ENCODE measurements at regions not wholly inside any gene's neighbourhood (a gene's known extent, or its start where the extent isn't known, plus 50 kb on each side); places are given as distances from the start of the nearest gene placed in this dataset.

DNA sequence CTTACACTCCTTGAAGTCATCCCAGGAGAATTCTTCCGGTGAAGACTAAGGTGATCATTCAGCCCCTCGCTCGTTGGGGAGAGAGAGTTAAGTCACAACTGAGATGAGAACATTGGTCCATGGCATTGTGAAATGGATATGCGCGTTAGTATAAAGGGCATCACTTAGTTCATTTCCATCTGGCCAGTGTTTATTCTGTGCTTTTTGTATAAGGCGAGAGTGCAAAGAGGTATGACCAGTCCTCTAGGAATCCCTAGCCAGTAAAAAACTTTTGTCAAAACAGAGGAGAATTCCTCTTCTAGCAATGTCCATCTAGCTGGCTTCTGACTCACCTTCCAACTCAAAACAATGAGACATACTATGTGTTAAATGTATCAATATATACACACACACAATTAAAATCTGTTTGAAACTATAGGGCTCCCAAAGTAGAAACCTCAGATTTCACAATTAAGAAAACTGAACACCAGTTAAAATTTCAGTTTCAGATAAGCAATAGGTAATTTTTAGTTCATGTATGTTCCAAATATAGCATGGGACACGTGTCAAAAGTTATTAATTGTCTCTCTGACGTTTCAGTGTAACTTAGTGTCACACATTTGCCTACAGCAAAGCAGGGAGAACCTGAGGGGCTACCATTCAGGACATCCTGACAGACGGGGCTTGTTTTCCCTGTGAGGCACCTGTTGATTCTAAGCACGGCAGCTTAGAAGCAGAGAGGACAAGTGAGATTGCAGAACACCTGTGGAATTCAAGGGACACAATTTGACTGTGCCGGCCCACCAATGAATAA is 158.9 kb downstream of the KLF6 start:
- no peak for DNase-seq (ENCODE audit: low read depth in 2 of 2)

DNA sequence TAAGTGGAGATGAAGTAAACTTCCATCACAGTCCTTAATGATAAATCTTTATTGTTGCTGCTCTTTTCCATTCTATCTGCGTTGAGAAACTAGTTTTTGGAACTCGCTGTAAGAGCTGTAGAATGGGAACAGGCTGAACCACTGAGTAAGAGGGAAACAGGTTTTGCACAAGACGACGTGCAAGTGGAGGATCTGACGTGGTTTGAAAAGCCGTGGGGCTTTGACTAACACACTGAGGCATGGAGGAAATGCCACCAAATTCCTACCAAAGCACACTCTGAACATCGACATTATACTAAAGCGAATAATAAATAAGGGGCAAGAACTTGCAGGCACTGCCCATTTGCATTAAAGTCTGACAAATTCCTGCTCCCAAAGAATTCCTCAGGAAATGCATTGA is 160.6 kb downstream of the KLF6 start:
- DNase-seq (ENCODE audit: low read depth in 2 of 2), result no peak

DNA sequence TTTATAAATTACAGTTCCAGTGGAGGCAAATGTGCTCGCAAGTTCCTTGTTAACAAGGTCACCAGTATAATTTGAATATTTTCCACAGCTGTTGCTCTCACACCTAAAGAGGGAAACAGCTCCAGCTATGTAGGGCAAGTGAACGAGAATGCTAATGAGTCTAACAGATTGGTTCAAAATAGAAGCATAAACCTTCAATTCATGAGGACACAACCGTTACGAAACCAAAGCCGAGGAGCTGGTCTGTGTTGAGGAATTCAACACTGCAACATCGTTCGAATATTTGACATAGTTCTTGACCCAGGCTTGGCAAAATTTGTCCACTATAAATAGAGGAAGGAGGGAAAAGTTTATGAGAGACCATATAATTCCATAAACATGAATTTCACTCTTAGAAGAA is 161.3 kb downstream of the KLF6 start:
- no peak for DNase-seq (ENCODE audit: low read depth in 2 of 2)

DNA sequence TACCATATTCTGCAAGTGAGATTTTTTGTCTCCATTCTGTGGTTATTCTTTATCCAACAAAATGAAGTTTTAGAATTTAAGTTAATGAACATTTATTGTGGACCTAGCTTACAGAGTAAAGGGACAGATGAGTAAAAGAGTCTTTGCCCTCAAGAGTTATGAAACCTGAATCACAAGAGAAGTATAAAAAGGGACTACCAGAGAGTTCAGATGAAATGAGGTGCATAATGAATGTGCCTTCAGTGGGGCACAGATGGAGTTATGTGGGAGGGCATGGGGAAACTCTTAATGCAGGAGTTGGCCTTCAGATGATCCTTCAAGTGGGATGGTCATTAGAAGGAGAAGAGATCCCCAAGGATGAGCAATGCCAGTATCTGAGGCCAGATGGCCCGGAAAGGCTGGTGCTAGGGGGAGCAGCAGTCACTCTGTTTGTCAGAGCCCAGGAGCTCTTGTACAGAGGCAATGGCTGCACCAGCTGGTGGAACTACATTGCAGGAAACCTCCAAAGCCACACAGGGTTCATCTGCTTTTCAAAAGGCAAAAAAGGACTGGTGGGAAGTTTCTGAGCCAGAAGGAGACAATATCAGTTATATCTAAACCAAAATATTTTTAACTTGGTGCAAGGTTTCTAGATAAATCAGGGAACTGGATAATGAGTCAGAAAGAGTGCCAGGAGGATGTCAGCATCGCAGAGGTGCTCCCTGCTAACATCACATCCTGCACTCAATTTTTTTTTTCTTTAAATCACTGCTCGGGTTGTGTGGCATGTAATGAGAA is 162.0 kb downstream of the KLF6 start:
- no peak for DNase-seq (ENCODE audit: low read depth in 2 of 2)

DNA sequence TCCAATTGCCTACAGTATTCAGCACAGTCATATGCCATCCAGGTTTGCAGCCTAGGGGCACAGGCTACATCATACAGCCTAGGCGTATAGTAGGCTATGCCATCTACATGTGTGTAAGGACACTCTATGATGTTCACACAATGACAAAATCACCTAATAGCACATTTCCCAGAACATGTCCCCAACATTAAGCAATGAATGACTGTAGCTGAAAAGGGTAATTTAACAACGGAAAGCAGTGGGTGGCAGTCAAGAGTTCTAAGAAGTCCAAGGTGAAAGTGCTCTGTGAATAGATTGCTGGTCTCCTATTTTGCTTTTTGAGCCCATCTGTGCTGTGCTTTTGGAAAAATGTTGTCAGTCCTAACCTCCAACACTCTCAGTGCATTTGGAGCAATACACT is 162.6 kb downstream of the KLF6 start:
- no peak for DNase-seq (ENCODE audit: low read depth in 2 of 2)

DNA sequence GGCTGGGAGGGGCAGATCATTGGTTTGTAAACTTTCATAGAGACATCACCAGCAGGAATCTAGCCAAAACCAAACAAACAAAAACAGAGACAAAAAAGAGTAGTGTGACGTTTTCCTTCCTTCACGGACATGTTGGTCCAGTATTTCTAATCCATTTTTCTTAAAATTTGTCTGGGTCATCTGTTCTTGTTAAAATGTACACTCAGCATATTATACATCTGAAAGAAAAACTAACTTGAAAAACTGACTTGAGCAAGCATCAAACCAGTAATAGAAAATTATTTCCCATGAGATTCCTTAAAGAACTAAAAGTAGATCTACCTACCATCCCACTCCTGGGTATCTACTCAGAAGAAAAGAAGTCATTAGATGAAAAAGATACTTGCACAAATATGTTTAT is 164.2 kb downstream of the KLF6 start:
- DNase-seq (ENCODE audit: low read depth in 2 of 2), result no peak

DNA sequence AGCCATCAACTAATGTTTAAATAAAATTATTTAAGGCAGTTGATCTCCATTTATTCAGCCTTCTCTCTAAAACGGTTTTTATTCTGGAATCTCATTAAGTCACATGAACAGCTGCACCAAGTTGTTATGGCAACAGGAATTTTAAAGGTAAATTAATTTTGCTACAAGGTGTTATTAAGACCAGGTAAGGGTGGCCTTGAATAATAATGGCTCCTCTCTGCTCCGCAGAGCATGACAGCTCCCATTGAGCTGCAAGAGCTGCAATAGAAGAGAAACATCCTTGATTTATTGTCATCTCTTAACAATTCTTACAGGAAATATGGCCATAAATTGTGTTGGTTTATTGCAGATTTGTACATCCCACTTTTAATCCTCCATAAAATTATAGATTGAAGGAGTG is 165.8 kb downstream of the KLF6 start:
- DNase-seq (ENCODE audit: low read depth in 2 of 2), result no peak

DNA sequence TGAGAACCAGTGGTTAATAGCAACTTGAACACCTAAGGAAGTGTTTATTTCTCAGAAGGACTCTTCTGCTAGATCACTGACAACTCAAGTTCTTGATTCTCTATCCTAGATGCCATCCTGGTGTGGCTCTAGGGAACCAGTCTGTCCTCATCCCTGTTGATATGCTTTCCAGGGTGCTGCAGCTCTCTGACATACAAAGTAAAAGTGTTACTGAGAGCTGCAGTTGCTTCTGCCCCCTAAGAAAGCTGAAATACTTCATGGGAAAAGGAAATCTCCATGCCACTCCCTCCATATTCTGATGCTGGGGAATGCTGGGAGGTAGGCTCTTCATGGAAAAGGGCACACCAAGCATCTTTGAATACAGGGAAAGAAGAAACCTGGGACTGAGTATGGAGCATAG is 168.1 kb downstream of the KLF6 start:
- DNase-seq (ENCODE audit: low read depth in 2 of 2), result no peak

DNA sequence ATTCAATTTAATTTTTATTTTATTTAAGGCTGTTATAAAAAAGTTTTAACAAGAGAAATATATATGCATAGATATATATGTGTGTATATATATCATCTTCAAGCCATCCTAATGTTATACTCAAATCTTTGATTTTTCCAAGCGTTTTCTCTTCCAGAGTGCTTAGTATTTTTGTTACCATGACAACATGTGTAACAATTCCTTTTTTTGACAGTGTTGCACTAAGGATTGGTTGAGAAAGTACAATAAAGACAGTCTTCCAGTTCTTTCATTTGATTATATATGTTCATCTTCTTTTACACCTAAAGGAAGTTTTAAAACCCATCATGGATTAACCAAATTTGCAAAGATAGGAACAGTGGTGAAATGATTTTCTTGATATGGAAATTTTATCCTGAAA is 171.7 kb downstream of the KLF6 start:
- DNase-seq (ENCODE audit: low read depth in 2 of 2), result no peak

DNA sequence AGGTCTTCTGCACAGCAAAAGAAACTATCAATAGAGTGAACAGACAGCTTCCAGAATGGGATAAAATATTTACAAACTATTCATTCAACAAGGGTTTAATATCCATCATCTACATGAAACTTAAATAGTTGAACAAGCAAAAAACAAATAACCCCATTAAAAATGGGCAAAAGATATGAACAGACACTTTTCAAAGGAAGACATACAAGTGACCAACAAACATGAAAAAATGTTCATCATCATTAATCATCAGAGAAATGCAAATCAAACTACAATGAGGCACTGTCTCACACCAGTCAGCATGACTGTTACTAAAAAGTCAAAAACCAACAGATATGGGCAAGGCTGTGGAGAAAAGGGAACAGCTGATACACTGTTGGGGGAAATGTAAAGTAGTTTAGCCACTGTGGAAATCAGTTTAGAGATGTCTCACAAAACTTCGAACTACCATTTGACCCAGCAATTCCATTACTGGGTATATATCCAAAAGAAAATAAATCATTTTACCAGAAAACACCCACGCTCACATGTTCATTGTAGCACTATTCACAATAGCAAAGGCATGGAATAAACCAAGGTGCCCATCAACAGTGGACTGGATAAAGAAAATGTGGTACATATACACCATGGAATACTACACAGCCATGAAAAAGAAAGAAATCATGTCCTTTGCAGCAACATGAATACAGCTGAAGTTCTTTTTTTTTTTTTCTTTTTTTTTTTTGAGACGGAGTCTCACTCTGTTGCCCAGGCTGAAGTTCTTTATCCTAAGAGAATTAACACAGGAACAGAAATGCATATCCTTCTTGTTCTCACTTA is 172.6 kb downstream of the KLF6 start:
- no peak for DNase-seq (ENCODE audit: low read depth in 2 of 2)

DNA sequence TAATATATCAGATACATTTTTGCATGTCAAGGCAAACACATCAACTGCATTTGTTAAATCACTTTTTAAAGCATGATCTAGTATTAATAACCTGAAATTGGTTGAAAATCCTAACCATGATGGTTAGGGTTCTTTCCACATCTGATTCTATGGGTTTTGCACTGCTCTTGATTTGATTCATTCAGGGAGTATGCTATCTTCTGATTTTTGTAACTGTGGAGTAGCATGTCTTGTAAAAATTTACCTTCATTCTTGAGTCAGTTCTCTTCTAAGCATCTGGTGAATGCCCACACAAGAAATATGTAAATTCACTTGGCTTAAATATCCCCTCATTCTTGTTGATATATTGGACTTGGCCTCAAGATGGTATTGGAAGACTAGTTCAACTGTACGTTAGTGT is 178.7 kb downstream of the KLF6 start:
- DNase-seq (ENCODE audit: low read depth in 2 of 2), result no peak

DNA sequence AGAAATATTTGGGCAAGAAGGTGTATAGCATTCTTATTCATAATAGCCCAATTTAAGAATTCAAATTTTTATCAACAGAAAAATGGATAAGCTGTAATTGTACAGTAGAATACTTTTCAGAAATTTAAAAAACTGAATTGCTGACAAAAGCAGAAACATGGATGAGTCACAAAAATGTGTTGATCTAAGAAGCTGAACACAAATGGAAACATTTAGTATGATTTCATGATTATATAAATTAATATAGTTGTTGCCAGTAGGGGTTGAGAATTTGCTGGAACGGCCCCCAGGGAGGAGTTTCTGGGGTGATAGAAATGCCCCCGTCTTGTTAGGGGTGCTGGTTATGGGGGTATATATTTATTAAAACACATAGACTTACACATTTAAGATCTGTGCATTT is 179.1 kb downstream of the KLF6 start:
- no peak for DNase-seq (ENCODE audit: low read depth in 2 of 2)

DNA sequence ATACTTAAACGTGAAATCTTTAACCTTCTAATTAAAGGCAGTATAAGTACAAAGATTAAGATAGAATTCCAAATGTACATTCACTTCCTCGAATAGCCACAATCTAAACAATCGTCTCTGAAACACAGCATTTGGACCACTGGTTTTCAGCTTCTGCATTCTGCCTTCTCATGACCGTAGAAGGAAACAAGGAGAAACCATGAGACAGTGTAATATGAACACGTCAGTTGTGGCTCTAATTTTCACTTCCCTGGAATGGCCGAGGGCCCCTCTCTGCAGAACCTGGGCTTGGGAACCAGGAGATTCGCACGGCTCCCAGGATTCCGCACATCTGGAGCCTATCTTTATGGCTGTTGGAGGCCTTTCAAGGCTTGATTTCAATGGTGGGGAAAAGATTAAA is 189.3 kb downstream of the KLF6 start:
- DNase-seq (ENCODE audit: low read depth in 2 of 2), result no peak

DNA sequence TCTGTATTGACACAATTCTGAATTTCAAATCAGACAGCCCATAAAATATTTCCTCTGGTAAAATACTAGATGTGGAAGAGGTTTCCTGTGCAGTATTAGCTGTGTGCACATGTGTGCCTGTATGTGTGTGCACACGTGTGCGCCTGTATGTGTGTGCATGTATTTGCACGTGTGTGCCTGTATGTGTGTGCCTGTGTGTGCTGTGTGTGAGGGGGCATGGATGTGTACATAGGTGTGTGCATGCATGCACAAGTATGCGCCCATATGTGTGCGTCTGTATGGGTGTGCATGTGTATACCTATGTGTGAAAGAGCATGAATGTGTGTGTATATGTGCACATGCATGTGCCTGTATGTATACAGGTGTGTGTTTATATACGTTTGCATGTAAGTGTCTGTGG is 191.4 kb downstream of the KLF6 start:
- no peak for DNase-seq (ENCODE audit: low read depth in 2 of 2)

DNA sequence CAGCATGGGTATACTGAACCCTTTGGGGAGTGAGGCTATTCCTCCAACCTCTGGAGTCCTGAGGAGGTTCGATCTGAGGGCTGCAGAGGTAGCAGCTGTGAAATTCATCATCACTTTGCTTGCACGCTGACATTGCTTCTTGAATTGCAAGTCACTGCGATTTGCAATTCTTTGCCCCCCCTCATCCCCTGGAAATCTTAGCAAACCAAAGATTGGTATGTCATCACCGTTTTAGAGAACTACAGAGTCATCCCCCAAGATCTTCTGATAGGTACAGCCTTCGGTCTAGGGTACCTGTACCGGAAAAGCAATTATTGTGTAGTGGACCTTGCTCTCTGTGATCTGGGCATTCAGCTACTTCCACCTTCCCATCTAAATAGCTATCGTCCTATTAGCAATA is 192.6 kb downstream of the KLF6 start:
- no peak for DNase-seq (ENCODE audit: low read depth in 2 of 2)

DNA sequence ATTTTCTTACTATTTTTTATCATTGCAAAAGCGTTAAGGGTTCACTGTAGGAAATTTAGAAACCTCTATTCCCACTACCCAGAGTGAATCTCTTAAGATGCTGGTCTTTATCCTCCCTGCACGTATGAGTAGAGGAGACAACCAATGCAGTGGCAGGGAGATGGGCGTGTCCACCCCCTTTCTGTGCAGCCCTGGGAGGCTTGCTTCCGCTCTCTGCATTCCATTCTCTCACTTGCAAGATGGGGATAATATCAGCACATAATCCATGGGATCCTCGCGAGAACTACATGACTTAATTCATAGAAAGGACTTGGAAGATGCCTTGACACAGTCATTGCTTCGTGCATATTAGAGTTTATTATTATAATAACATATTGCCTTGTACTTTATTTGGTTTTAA is 196.2 kb downstream of the KLF6 start:
- DNase-seq (ENCODE audit: low read depth in 2 of 2), result no peak

DNA sequence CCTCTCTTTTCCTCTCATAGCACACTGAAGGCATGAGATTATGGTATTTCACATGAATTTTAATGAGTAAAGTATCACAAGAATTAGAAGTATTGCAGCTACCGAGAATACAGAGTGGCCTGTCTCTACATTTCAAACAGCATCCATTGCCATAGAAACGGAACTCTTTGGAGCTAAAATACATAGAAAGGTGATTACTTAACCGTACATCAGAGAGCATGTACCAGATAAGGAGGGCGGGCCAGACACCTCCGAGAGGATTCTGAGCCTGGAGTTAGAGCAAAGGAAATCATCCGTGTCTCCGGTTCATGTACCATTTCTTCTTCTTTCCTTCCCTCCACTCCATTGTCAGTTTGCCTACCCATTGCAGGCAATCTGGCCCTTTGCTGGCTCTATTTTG is 196.7 kb downstream of the KLF6 start:
- DNase-seq (ENCODE audit: low read depth in 2 of 2), result no peak

DNA sequence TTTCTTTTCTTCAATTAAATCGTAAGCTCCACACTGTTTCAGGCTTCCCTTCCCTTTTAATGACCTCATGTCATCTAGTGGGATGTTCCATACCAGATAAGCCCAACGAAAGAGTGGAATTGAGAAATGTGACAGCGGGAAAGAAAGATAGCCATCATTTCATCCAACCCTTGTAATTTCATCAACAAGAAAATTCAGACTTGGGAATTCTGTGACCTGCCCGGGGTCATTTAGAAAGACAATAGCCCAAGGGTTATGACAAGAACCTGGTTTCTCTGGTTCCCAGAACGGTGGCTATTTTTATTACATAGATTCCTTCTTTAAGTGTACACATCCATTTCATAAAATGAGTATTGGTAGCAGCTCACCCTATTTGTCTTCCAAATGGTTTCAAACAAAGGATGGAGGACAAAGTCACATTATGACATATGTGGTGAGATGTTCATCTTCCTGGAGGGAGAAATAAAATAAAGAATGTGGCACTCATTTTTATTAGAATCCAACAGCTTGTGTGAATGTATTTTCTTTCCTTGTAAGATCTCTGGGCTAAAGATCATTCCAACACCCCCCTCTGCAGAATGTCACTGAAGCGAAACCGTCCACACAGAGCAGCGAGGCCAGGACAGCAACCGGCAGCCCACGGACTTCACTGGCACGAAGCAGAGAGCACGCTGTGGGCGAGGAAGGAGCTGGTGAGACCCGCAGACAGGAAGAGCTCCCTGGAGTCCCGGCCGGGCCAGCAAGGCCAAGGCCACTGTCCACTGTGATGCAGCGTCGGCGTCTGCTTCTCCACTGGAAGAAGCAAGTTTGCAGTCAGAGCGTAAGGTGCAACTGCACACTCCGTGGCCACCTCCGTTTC is 199.9 kb downstream of the KLF6 start:
- no peak for DNase-seq (ENCODE audit: low read depth in 2 of 2)

DNA sequence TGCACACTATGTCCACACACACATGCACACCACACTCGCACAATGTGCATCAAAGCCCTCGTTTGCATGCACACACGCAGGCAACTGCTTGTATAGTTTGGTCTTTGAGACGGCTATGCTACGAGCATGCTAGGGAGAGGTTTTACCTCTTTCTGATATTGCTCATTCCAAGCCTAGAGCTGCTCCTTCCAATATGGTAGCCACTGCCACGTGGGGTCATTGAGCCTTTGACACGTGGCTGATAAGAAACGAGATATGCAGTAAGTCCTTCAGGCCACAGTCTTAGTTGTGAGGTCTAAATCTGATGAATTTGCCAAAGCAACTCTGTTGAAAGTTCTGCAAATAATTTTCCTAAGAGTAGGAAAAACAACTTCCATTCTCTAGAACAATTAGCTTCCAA is 204.4 kb downstream of the KLF6 start:
- no peak for DNase-seq (ENCODE audit: low read depth in 2 of 2)

DNA sequence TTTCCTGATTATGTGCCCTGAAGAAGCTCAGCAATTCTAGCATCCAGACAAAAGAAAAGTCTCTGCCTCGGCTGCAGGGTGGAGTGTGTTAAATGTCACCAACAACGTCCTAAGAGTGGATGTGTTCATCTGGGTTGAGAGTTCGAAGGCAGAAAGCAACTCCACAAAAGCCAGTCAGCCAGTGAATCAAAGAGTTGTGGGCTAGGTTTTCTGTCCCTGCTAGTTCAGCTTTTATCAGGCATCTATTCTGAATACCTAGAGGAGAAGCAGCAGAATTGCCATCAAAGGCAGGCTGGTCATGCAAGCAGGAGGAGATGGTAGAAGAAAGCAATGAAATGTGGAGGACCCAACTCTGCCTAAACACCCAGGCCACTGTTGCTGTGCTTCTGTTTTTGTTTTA is 205.2 kb downstream of the KLF6 start:
- no peak for DNase-seq (ENCODE audit: low read depth in 2 of 2)

DNA sequence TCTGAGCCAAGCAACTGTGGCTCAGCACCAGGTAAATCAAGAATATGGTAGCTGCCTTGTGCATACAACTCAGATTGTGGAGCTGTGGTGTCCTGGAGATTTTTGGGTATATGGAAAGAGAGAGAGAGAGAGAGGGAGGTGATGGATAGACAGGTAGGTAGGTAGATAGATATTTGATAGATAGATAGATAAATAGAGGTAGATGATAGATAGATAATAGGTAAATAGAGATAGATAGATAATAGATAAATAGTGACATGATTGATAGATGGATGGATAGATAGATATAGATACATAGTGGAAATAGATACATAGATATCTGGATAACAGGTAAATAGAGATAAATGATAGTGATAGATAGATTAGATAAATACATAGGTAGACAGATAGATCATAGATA is 206.3 kb downstream of the KLF6 start:
- DNase-seq (ENCODE audit: low read depth in 2 of 2), result no peak

DNA sequence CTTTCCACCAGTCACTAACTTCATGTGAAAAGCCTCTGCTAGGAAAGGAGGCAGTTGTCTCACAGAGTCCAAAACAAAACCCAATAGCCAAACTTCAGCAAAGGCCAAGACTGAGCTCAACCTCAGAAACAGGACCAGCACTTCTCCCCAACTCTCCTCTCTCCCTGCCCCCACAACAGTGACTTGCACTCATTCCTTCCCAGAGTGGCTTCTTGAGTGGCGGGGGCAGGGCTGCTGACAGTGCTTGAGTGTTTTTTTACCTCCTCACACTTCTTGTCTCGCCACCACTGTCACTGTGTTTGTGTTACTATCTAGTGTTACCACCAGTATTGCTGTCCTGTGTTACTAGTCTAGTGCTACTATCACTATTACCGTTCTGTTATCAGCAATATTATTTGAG is 206.8 kb downstream of the KLF6 start:
- DNase-seq (ENCODE audit: low read depth in 2 of 2), result no peak
